ENCODE measurements at regions not wholly inside any gene's neighbourhood (a gene's known extent, or its start where the extent isn't known, plus 50 kb on each side); places are given as distances from the start of the nearest gene placed in this dataset.
"Not testable (repeated sequence)": the region's sequence is repeated elsewhere in the genome, so short reads cannot be mapped to it uniquely, and the experiment has no call there.

DNA sequence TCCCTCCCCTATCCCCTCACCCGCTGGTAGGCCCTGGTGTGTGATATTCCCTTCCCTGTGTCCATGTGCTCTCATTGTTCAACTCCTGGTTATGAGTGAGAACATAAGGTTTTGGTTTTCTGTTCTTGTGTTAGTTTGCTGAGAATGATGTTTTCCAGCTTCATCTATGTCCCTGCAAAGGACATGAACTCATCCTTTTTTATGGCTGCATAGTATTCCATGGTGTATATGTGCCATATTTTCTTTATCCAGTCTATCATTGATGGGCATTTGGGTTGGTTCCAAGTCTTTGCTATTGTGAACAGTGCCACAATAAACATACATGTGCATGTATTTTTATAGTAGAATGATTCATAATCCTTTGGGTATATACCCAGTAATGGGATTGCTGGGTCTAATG, 217.8 kb downstream of the TLE3 start:
- H3K36me3 Mint-ChIP-seq; DNase-seq; H3K4me3 Mint-ChIP-seq; H3K4me1 Mint-ChIP-seq; H3K27ac Mint-ChIP-seq; H3K9me3 Mint-ChIP-seq (ENCODE audit: low read depth); ATAC-seq; H3K27me3 Mint-ChIP-seq; CTCF ChIA-PET: not testable (repeated sequence)

DNA sequence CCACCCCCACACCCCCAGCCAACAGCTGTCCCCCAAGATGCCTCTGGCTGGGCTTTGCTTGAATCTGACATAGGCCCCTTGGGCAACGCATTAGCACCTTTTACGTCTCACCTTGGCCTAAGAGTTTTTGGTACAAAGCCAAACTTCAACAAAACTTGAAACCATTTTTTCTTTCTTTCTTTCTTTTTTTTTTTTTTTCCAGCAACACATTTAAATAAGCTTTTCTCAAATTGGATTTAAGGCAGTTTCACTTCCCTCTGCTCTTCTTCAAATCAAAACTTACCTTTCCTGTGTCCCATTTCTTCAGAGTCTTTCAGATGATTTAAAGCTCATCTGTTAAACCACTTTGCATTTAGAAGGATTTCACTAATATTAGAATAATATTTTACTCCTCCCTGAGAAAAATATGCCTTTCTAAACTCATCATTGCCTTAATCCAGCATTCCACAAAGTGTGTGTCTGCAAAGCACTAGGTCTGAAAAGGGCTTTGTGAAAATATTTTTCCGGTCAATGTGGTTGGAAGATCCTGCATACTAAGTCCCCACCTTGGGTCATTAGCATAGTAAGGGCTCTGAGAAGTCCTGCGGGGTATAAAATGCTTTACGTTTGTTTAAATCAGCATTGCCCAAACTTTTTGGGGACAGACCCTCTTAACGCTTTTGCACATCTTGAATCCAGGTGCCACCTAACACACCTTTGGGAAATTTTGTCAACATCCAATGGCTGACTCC, 217.0 kb downstream of the TLE3 start:
- peaks cover 7% of the 10 kb centered on the region for H3K27me3 Mint-ChIP-seq
- DNase-seq (no peak), ATAC-seq (no peak)
- no peaks in the 10 kb centered on the region for H3K9me3 Mint-ChIP-seq (ENCODE audit: low read depth)
- no peaks in the 10 kb centered on the region for H3K36me3 Mint-ChIP-seq
- no peak overlapping the region for H3K4me3 Mint-ChIP-seq
- no peak overlapping the region for H3K27ac Mint-ChIP-seq
- H3K4me1 Mint-ChIP-seq: no peaks in the 10 kb centered on the region
- CTCF ChIA-PET: no interaction called here

DNA sequence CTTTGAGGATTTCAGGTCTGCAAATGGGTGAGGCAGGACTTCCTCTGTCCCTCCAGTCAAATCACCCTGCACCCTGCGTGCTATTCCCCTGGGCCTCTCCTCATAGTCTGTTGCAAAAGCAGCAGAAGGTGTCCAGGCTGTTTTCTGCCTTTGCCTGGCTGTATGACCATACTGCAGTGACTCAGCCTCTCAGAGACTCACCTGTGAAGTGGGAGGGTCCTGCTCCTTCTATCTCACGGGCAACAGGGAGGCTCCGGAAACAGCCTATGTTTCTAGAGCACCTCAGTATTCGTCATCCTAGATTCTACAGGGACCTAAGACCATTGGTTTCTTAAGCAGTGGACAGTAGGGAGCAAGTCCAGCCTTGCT, 216.4 kb downstream of the TLE3 start:
- CTCF ChIA-PET: no interaction called here
- no peak overlapping the region for H3K4me3 Mint-ChIP-seq
- no peak for DNase-seq
- no peaks in the 10 kb centered on the region for H3K9me3 Mint-ChIP-seq (ENCODE audit: low read depth)
- no peaks in the 10 kb centered on the region for H3K4me1 Mint-ChIP-seq
- no peak for ATAC-seq
- H3K36me3 Mint-ChIP-seq: no peaks in the 10 kb centered on the region
- H3K27ac Mint-ChIP-seq: no peak overlapping the region
- peaks cover 7% of the 10 kb centered on the region for H3K27me3 Mint-ChIP-seq

DNA sequence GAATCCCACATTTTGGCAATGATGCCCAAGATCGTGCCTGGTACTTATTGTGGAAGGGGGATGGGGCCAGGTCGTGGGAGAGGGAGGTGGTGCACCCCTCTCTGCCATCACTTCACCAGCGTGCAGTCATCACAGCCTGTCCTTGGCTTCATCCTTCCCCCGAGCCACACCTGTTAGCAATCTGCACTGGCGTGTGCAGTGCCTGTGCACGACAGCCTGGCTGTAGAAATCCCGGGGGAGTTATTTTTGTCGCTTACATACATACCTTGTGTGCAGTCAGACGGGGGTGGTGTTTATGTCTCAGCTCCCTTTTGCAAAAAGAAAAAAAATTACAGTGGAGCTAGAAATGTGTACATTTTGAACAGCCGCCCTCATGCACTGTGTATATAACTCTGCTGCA, 216.0 kb downstream of the TLE3 start:
- Mint-ChIP-seq H3K4me1 (no peaks in the 10 kb centered on the region), H3K4me3 (no peak overlapping the region)

DNA sequence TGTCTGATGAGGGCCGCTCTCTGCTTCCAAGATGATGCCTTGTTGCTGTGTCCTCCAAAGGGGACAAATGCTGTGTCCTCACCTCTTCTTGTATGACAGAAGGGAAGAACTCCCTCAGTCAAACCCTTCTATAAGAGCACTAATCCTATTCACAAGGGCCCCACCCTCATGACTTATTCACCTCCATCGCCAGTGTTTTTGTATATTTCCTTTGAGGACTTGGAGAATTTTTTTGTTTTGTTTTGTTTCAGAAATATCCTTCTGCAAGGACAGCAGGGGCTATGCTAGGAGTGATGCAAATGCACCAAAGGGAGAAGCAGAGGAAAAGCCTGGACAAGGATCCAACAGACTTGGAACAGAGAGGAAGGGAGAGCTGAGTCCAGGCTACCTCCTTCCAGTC, 214.4 kb downstream of the TLE3 start:
- DNase-seq (no peak), ATAC-seq (no peak)
- no peak overlapping the region for H3K27ac Mint-ChIP-seq
- no peaks in the 10 kb centered on the region for H3K9me3 Mint-ChIP-seq (ENCODE audit: low read depth)
- no peaks in the 10 kb centered on the region for H3K4me1 Mint-ChIP-seq
- H3K4me3 Mint-ChIP-seq: no peak overlapping the region
- CTCF ChIA-PET: no interaction called here
- peaks cover 18% of the 10 kb centered on the region for H3K27me3 Mint-ChIP-seq
- H3K36me3 Mint-ChIP-seq: no peaks in the 10 kb centered on the region

More for the DNA sequence above, 216.0 kb downstream of the TLE3 start:
- DNase-seq: no peak
- CTCF ChIA-PET: no interaction called here
- Mint-ChIP-seq H3K27me3 (peaks cover 7% of the 10 kb centered on the region), H3K9me3 (ENCODE audit: low read depth) (no peaks in the 10 kb centered on the region), H3K27ac (no peak overlapping the region), H3K36me3 (no peaks in the 10 kb centered on the region)
- no peak for ATAC-seq

DNA sequence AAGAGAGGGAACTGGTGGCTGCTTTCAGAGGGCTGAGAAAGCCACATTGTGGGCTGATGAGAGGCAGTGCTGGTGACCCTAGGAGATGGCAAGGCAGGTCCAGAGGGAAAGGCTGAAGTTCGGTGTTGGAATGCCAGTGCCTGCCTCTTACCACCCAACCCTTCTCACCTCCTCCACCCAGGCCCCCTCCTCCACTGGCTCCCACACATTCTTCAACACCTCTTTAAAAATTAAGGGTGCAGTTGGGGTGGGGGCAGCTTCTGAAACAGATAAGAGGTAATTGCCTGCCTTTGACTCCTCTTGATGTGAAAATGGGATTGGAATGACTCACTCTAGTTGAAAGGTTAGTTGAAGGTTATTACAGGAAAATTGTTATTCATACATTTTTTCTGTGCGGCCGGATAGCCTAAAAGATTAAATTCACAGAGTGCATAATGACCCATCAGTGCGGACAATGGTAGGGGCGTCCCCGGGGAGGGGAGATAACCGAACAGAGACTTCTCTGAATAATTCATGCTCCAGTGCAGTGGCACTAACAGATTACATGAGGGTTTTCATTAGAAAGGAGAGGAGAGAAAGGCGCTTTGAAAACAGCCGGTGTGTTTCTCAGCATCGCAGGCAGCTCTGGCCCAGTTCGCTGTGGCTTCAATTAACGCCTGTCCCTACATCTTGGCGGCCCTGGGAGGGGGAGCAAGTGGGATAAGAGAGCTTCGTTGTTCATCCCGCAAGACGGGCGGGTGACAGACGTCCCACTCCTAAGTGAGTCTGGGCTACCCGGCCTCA, 212.4 kb downstream of the TLE3 start:
- no peak for ATAC-seq
- H3K4me1 Mint-ChIP-seq: peaks cover 2% of the 10 kb centered on the region
- H3K36me3 Mint-ChIP-seq: no peaks in the 10 kb centered on the region
- no peak overlapping the region for H3K27ac Mint-ChIP-seq
- no peak overlapping the region for H3K4me3 Mint-ChIP-seq
- no peak for DNase-seq
- no peaks in the 10 kb centered on the region for H3K9me3 Mint-ChIP-seq (ENCODE audit: low read depth)
- CTCF ChIA-PET: no interaction called here
- peaks cover 25% of the 10 kb centered on the region for H3K27me3 Mint-ChIP-seq

DNA sequence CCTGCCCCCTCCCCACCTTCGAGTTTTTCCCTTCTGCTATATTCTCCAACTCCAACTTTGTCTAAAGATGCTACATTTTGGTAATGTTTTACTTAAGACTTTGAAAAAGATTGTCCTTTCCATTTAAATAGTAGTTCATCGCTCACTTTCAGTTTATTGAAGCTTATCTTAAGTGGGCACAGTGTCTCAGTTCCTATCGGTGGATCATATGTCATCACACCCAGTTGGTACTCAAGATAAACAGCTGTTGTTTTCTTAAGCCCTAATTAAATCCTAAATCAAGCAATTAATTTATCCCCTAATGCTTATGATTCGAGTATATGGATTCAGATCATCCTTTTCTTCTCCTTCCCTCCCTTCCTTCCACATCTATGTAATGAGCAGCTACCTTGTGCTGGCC, 210.7 kb downstream of the TLE3 start:
- DNase-seq (no peak), ATAC-seq (no peak)
- Mint-ChIP-seq H3K27me3 (peaks cover 35% of the 10 kb centered on the region), H3K9me3 (ENCODE audit: low read depth) (no peaks in the 10 kb centered on the region), H3K36me3 (no peaks in the 10 kb centered on the region), H3K4me1 (peaks cover 2% of the 10 kb centered on the region), H3K4me3 (no peak overlapping the region), H3K27ac (no peak overlapping the region)
- CTCF ChIA-PET: no interaction called here

DNA sequence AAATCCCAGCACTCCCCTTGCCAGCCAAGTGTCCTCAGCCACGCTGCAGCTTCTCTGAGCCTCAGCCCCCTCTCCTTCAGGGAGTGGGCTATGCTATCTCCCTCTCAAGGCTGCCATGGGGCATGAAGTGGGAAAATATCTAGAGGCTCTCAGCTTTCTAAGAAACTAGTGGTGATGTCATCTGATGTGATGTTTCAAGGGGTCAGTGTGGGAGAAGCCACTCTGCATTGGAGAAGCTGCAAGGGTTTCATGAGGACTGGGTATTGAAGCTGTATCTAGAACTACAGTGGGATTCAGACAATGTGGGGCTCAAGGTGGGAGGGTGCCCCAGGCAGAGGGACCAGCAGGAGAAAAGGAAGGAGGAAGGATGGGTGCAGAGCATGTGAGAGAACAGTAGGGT, 210.2 kb downstream of the TLE3 start:
- Mint-ChIP-seq H3K27ac (no peak overlapping the region), H3K36me3 (no peaks in the 10 kb centered on the region), H3K4me3 (no peak overlapping the region), H3K4me1 (peaks cover 2% of the 10 kb centered on the region), H3K9me3 (ENCODE audit: low read depth) (no peaks in the 10 kb centered on the region), H3K27me3 (peaks cover 31% of the 10 kb centered on the region)
- CTCF ChIA-PET: no interaction called here
- ATAC-seq (no peak), DNase-seq (no peak)

DNA sequence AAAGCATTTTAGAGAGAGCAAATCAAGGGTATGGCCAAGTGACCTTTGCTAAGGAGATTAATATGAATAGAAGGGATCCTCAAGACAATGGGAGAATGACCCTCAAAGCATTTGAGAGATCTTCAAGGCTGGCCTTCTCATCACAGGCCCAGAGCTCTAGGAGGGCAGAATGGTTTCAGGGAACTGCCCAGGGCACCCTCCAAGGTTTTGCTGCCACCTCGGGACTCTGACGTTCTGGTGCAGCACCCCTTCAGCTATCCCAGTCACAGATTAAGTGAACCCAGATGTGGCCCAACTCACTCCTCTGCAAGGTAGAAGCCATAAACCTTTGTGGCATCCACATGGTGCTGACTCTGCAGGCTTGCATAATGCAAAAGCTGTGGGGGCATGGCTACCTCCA, 209.3 kb downstream of the TLE3 start:
- H3K27me3 Mint-ChIP-seq: peaks cover 32% of the 10 kb centered on the region
- DNase-seq: no peak
- no peak overlapping the region for H3K27ac Mint-ChIP-seq
- H3K9me3 Mint-ChIP-seq (ENCODE audit: low read depth): no peaks in the 10 kb centered on the region
- no peak overlapping the region for H3K4me3 Mint-ChIP-seq
- CTCF ChIA-PET: no interaction called here
- H3K36me3 Mint-ChIP-seq: no peaks in the 10 kb centered on the region
- H3K4me1 Mint-ChIP-seq: peaks cover 2% of the 10 kb centered on the region
- no peak for ATAC-seq

DNA sequence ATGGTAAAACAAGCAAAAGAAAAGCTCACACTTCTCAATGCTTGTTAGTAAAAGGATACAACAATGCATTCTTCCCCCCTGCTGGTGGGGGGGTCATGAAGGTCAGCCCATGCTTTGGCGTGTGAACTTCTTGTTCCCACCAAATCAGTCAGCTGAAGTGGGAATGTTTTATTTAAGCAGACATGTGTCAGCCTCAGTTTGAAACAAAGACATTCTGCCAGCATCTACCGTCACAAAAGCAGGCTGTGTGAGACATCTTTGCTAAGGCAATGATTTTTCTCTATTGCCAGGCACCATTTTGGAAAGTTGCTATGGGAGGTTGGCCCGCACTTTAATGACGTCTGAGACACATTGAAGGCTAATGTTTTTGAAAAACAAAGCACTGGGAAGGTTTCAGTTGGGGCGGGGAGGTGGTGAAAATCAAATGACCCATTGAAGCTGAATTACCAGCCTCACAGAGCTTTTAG, 206.6 kb downstream of the TLE3 start:
- Mint-ChIP-seq H3K9me3 (ENCODE audit: low read depth) (no peaks in the 10 kb centered on the region), H3K4me3 (no peak overlapping the region), H3K27me3 (peaks cover 48% of the 10 kb centered on the region), H3K27ac (no peak overlapping the region), H3K36me3 (no peaks in the 10 kb centered on the region), H3K4me1 (peaks cover 2% of the 10 kb centered on the region)
- CTCF ChIA-PET: no interaction called here
- ATAC-seq: no peak
- DNase-seq: no peak

DNA sequence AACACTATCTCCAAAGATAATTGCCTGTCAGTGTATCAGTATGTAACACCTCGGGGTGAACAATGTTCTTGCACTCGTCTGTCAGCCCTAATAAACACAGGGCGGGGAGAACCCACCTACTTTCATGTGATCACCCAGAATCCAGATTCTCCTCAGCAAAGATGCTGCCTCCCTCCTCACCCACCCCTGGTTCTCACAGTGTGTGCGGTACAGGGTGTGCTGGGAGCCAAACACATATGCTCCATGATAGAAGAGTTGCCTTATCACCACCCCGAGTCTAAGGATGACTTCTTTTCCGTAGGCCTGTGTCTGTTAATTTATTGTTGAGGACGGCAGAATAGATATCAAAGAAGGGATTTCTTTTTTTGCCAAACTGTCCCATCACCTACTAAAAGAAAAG, 206.1 kb downstream of the TLE3 start:
- no peak for ATAC-seq
- CTCF ChIA-PET: no interaction called here
- Mint-ChIP-seq H3K4me3 (no peak overlapping the region), H3K36me3 (no peaks in the 10 kb centered on the region), H3K9me3 (ENCODE audit: low read depth) (no peaks in the 10 kb centered on the region), H3K27ac (no peak overlapping the region), H3K27me3 (peaks cover 49% of the 10 kb centered on the region), H3K4me1 (peaks cover 2% of the 10 kb centered on the region)
- no peak for DNase-seq

DNA sequence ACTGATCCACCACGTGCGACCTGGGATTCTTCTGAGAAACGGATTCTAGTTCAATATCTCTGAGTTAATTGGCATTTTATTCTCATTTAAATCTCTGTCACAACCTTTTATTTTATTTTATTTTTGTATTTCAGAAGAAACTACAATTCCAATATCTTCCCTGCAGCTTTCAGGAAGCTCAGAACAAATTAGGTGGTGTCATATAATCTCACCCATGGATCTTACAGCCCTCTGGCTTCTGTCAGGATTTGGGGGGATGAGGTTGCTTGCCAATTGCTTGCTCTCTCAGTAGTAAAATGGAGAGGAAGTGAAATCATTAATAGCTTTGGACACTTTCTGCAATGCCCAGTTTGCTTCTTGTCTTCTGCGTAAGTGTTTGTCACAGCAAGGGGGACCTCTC, 205.4 kb downstream of the TLE3 start:
- DNase-seq (no peak), ATAC-seq (no peak)
- Mint-ChIP-seq H3K9me3 (ENCODE audit: low read depth) (no peaks in the 10 kb centered on the region), H3K36me3 (no peaks in the 10 kb centered on the region), H3K4me3 (no peak overlapping the region), H3K4me1 (peaks cover 2% of the 10 kb centered on the region), H3K27ac (no peak overlapping the region), H3K27me3 (peaks cover 51% of the 10 kb centered on the region)
- CTCF ChIA-PET: no interaction called here

DNA sequence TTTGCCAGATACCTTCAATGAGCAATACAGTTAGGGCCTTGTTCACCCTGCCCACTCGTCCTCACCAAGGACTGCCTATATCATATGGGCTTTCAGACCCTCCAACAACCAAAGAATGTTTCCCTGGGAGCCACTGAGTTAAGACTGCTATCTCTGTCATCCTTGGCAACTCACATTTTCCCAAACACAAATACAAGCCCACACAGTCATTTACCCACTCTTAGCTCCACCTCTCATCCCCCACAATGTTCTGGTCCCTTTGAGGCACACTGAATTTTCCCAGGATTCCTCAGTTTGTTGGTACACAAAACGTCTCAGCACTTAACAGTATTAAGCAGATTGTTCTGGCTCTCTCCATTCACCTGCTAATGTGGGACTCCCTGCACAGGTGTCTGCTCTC, 204.6 kb downstream of the TLE3 start:
- Mint-ChIP-seq H3K4me1 (peaks cover 2% of the 10 kb centered on the region), H3K36me3 (no peaks in the 10 kb centered on the region), H3K27me3 (peaks cover 50% of the 10 kb centered on the region), H3K9me3 (ENCODE audit: low read depth) (no peaks in the 10 kb centered on the region), H3K27ac (no peak overlapping the region), H3K4me3 (no peak overlapping the region)
- ATAC-seq: no peak
- no peak for DNase-seq
- CTCF ChIA-PET: no interaction called here

DNA sequence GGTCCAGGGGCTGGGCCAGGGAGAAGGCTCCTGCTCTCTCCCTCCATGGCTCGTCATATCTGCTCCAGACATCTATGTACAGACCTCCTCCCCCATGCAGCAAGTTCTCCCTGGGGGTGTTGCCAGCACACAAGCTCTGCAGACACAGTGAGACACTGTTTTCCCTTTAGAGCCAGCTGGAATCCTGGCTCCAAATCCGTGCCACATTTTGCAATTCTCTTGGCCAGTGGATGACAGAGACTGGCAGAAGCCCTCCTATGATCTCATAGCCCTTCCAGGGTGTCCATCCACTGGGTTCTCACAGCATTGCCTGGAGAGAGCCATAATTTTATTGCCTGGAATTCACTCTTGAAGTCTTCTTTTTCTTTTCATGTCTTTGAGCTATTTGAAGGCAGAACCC, 203.9 kb downstream of the TLE3 start:
- Mint-ChIP-seq H3K27ac (no peak overlapping the region), H3K9me3 (ENCODE audit: low read depth) (no peaks in the 10 kb centered on the region), H3K4me3 (no peak overlapping the region), H3K27me3 (peaks cover 50% of the 10 kb centered on the region), H3K36me3 (no peaks in the 10 kb centered on the region), H3K4me1 (peaks cover 2% of the 10 kb centered on the region)
- ATAC-seq (no peak), DNase-seq (no peak)
- CTCF ChIA-PET: no interaction called here

All from activated CD8-positive, alpha-beta memory T cell treated with anti-CD3 and anti-CD28 coated beads, Interleukin-2, amount 10 ng/mL, durations not matched to agents 7 days and 5 days (primary cell).